ENCODE measurements at regions not wholly inside any gene's neighbourhood (a gene's known extent, or its start where the extent isn't known, plus 50 kb on each side); places are given as distances from the start of the nearest gene placed in this dataset.
"Not testable (repeated sequence)": the region's sequence is repeated elsewhere in the genome, so short reads cannot be mapped to it uniquely, and the experiment has no call there.

DNA sequence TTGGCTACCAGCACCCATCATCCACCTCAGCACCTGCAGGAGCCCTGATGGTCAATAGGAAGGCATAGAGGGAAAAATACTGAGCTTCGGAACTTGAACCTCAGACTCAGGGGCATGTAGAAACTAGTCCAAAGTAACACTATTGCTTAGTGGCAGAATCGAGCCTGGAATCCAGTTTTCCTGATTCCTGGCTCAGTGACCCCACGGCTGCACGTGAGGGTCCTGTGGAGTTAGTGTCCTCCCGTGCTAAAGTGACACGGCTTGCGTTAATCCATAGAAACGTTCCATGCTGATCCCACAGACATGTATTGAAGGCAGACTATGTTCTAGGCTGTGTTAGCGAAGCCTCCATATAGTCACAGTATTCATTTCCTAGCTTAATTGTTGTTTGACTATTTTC is 747.0 kb upstream of the TPTE start:
- DNase-seq: no peak
- WGBS, 2 donors: 43 to 48% methylated on average over 9 of the region's 9 CpGs
- no peak for FAIRE-seq
- no peak for TF ChIP-seq CTCF (IDR thresholded peaks at IDR 0.05)
- H3K9me3 ChIP-seq: no peaks in the 10 kb centered on the region
- H3K4me1 ChIP-seq: no peaks in the 10 kb centered on the region
- ATAC-seq: no peak
- no peak overlapping the region for H3K27ac ChIP-seq
- intact Hi-C loops (cut with DNase I): no loop called here
- H3K4me3 ChIP-seq: no peak overlapping the region
- H3K36me3 ChIP-seq: no peaks in the 10 kb centered on the region
- no peaks in the 10 kb centered on the region for H3K27me3 ChIP-seq

- FAIRE-seq; H3K4me1 ChIP-seq; H3K4me3 ChIP-seq; intact Hi-C loops (cut with DNase I); H3K36me3 ChIP-seq; H3K27ac ChIP-seq; DNase-seq; H3K27me3 ChIP-seq; ATAC-seq; H3K9me3 ChIP-seq: not testable (repeated sequence)
- WGBS, 2 donors: 51 to 54% methylated on average over 10 of the region's 10 CpGs
These were observed 746.3 kb upstream of the TPTE start for GRCh38 chr21:9774901-9775593.

- H3K27me3 ChIP-seq; H3K4me1 ChIP-seq; H3K4me3 ChIP-seq; H3K36me3 ChIP-seq; DNase-seq; H3K9me3 ChIP-seq; ATAC-seq; intact Hi-C loops (cut with DNase I); H3K27ac ChIP-seq; FAIRE-seq: not testable (repeated sequence)
- WGBS, 2 donors: 54 to 55% methylated on average over 8 of the region's 8 CpGs
These were observed 745.5 kb upstream of the TPTE start for GRCh38 chr21:9775877-9776276.

DNA sequence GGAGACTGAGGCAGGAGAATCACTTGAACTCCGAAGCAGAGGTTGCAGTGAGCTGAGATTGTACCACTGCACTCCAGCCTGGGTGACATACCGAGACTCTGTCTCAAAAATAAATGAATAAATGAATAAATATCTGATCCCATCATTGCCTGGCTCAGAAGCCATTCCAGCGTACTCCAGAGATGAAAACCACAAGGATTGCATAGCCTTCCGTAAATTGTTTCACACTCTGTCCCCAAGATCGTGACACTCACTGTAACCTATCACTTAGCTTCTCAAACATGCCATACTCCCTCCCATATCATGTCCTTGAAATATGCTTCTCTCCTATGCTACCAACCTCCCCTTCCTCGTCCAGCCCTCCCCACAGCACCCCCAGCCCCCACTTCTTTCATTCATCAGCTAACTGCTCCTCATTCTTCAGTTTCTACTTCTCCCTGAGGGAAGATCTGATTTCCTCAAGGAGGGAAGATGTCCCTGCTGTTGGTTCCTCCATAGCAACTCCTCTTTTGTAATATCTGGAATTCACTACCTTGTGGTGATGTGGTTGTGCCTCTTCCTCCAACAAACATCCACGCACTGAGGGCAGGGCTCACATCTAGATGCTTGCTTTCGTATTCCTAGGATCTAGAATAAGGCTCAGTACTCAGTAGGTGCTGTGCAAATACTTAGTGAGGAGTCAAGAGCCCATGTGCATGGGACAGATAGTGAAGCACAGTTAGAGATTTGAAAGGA is 744.9 kb upstream of the TPTE start:
- intact Hi-C loops (cut with DNase I); H3K4me1 ChIP-seq; H3K36me3 ChIP-seq; H3K27ac ChIP-seq; FAIRE-seq; DNase-seq; H3K4me3 ChIP-seq; H3K27me3 ChIP-seq; ATAC-seq; H3K9me3 ChIP-seq: not testable (repeated sequence)
- WGBS, 2 donors: 29 to 30% methylated on average over 8 of the region's 8 CpGs

DNA sequence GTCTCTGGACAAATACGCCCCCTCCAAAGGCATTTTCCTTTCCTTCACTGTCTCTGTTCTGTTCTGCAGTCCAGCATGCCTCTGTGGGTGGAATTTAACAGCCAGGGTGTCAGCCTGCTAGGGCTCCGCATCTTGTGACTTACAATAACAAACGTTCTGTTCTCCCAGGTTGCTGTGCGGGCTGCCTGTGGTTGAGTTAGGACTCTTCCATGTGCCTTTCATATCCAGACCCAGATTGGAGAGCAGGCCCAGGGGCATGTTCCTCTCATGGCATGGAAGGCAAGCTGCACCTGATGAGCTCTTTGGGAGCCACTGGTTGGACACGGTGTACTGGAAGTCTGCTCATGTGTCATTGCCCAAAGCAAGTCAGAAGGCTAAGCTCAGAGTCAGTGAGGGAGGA is 742.8 kb upstream of the TPTE start:
- H3K4me3 ChIP-seq; intact Hi-C loops (cut with DNase I); H3K36me3 ChIP-seq; H3K4me1 ChIP-seq; H3K9me3 ChIP-seq; H3K27ac ChIP-seq; DNase-seq; H3K27me3 ChIP-seq; ATAC-seq; FAIRE-seq: not testable (repeated sequence)
- WGBS, 2 donors: 53% methylated on average over 5 of the region's 5 CpGs

GRCh38 chr21:9780441-9780937 is 740.9 kb upstream of the TPTE start:
- FAIRE-seq (no peak), ATAC-seq (no peak), DNase-seq (no peak)
- Histone ChIP-seq H3K27me3 (no peaks in the 10 kb centered on the region), H3K27ac (no peak overlapping the region), H3K4me1 (no peaks in the 10 kb centered on the region), H3K36me3 (no peaks in the 10 kb centered on the region), H3K4me3 (no peak overlapping the region), H3K9me3 (no peaks in the 10 kb centered on the region)
- 29 to 32% methylated on average over 3 of the region's 3 CpGs for WGBS, 2 donors
- no peak for TF ChIP-seq CTCF (IDR thresholded peaks at IDR 0.05)
- intact Hi-C loops (cut with DNase I): no loop called here

- H3K27me3 ChIP-seq; ATAC-seq; H3K4me1 ChIP-seq; H3K4me3 ChIP-seq; H3K27ac ChIP-seq; intact Hi-C loops (cut with DNase I); H3K9me3 ChIP-seq; DNase-seq; H3K36me3 ChIP-seq; FAIRE-seq: not testable (repeated sequence)
- whole genome bisulfite sequencing, 2 donors: 22 to 23% methylated on average over 2 of the region's 2 CpGs
These were observed 737.8 kb upstream of the TPTE start for GRCh38 chr21:9783587-9783986.

DNA sequence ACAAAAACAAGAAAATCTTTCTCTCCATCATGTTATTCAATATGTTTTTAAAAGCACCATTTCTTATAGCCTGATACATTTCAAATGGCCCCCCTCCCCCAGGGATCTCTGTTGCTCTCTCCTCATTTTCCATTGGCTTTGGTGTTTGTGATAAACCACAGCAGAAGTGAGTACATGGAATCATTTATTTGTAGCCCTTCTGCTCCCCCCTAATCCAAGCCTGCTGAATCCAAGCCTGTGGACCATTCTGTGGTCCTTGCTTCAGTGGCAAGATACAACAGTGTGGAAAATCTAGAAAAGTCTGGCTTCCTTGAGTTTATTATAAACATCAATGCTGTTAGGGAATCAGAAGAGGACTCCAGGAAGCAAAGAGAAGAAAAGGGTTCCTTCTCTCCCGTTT is 737.2 kb upstream of the TPTE start:
- H3K9me3 ChIP-seq; H3K4me3 ChIP-seq; H3K4me1 ChIP-seq; FAIRE-seq; H3K27ac ChIP-seq; ATAC-seq; H3K27me3 ChIP-seq; DNase-seq; H3K36me3 ChIP-seq; intact Hi-C loops (cut with DNase I): not testable (repeated sequence)
- WGBS, 2 donors: 9 to 21% methylated on average over 1 of the region's 1 CpG

GRCh38 chr21:9786092-9786491 is 735.3 kb upstream of the TPTE start:
- FAIRE-seq; H3K4me3 ChIP-seq; H3K9me3 ChIP-seq; H3K27ac ChIP-seq; H3K36me3 ChIP-seq; DNase-seq; H3K4me1 ChIP-seq; ATAC-seq; intact Hi-C loops (cut with DNase I); H3K27me3 ChIP-seq: not testable (repeated sequence)
- 24 to 26% methylated on average over 7 of the region's 7 CpGs for WGBS, 2 donors

GRCh38 chr21:9788281-9788680 is 733.1 kb upstream of the TPTE start:
- DNase-seq; ATAC-seq; intact Hi-C loops (cut with DNase I); H3K9me3 ChIP-seq; H3K27me3 ChIP-seq; H3K27ac ChIP-seq; FAIRE-seq; H3K36me3 ChIP-seq; H3K4me1 ChIP-seq; H3K4me3 ChIP-seq: not testable (repeated sequence)
- WGBS, 2 donors: 29 to 32% methylated on average over 5 of the region's 5 CpGs
